RWPE2 (cell line): ENCODE measurements at regions not wholly inside any gene's neighbourhood (a gene's known extent, or its start where the extent isn't known, plus 50 kb on each side); places are given as distances from the start of the nearest gene placed in this dataset.

ENCODE experiments used
- ATAC-seq: fragments of 200-7000 bp; cut with Tn5 transposase; 3 replicates; pipeline ENCODE4 v1.9.1; 2021; ENCODE audit warnings: low read depth
- DNase-seq: peaks from one replicate; pipeline ENCODE4 v3.0.0-alpha.2; 2020; ENCODE audit warnings: low spot score
- H3K27ac ChIP-seq: fragments of 450-650 bp; 2 replicates; pipeline ENCODE4 v1.5.1; 2017; ENCODE audit warnings: mild to moderate bottlenecking; ENCODE audit not compliant: poor library complexity, severe bottlenecking
- H3K27me3 ChIP-seq: fragments of 250-450 bp; sonication (Bioruptor Pico); 2 replicates; pipeline ENCODE4 v1.5.1; 2021; ENCODE audit warnings: mild to moderate bottlenecking, moderate library complexity; ENCODE audit not compliant: insufficient read depth, poor library complexity, severe bottlenecking
- H3K36me3 ChIP-seq: fragments of 250-450 bp; sonication (Bioruptor Pico); 2 replicates; pipeline ENCODE4 v1.5.1; 2020; ENCODE audit warnings: low read depth, mild to moderate bottlenecking, moderate library complexity
- H3K4me1 ChIP-seq: fragments of 250-450 bp; sonication (Bioruptor Pico); 2 replicates; pipeline ENCODE4 v1.5.1; 2021; ENCODE audit warnings: mild to moderate bottlenecking, moderate library complexity; ENCODE audit not compliant: insufficient read depth, poor library complexity, severe bottlenecking
- H3K4me3 ChIP-seq: fragments of 250-450 bp; sonication (Bioruptor Pico); 2 replicates; pipeline ENCODE4 v1.5.1; 2021; ENCODE audit warnings: mild to moderate bottlenecking, moderate library complexity; ENCODE audit not compliant: severe bottlenecking
- H3K9me3 ChIP-seq: fragments of 250-450 bp; sonication (Bioruptor Pico); 2 replicates; pipeline ENCODE4 v1.5.1; 2021; ENCODE audit warnings: mild to moderate bottlenecking, moderate library complexity; ENCODE audit not compliant: severe bottlenecking
- CTCF ChIP-seq: fragments of 450-650 bp; IDR thresholded peaks from one replicate; pipeline ENCODE4 v1.5.1; 2017; ENCODE audit warnings: mild to moderate bottlenecking, moderate library complexity; ENCODE audit not compliant: poor library complexity, severe bottlenecking

- Histone ChIP-seq H3K27ac (no peak overlapping the region), H3K36me3 (no peaks in the 10 kb centered on the region), H3K4me1 (no peaks in the 10 kb centered on the region), H3K27me3 (no peaks in the 10 kb centered on the region), H3K9me3 (no peaks in the 10 kb centered on the region), H3K4me3 (no peak overlapping the region)
- ATAC-seq: no peak
- DNase-seq: no peak
- no peak for TF ChIP-seq CTCF
Measured at GRCh38 chr10:84946904-84947303, 618.5 kb downstream of the CCSER2 start.

- Histone ChIP-seq H3K36me3 (no peaks in the 10 kb centered on the region), H3K27ac (no peak overlapping the region), H3K4me1 (no peaks in the 10 kb centered on the region), H3K4me3 (no peak overlapping the region), H3K9me3 (no peaks in the 10 kb centered on the region), H3K27me3 (no peaks in the 10 kb centered on the region)
- DNase-seq: no peak
- TF ChIP-seq CTCF: no peak
- ATAC-seq: no peak
Measured at GRCh38 chr10:84948644-84949043, 620.3 kb downstream of the CCSER2 start.

GRCh38 chr10:84951616-84952015, 623.2 kb downstream of the CCSER2 start:
- no peak for DNase-seq
- H3K4me1 ChIP-seq: no peaks in the 10 kb centered on the region
- H3K36me3 ChIP-seq: no peaks in the 10 kb centered on the region
- TF ChIP-seq CTCF: no peak
- no peak for ATAC-seq
- H3K9me3 ChIP-seq: no peaks in the 10 kb centered on the region
- H3K4me3 ChIP-seq: no peak overlapping the region
- H3K27ac ChIP-seq: no peak overlapping the region
- no peaks in the 10 kb centered on the region for H3K27me3 ChIP-seq

- no peak for TF ChIP-seq CTCF
- no peak overlapping the region for H3K27ac ChIP-seq
- H3K36me3 ChIP-seq: no peaks in the 10 kb centered on the region
- H3K27me3 ChIP-seq: no peaks in the 10 kb centered on the region
- DNase-seq (no peak), ATAC-seq (no peak)
- no peak overlapping the region for H3K4me3 ChIP-seq
- H3K4me1 ChIP-seq: no peaks in the 10 kb centered on the region
- H3K9me3 ChIP-seq: no peaks in the 10 kb centered on the region
Measured at GRCh38 chr10:84957427-84957826, 629.0 kb downstream of the CCSER2 start.

GRCh38 chr10:84965468-84965867, 637.1 kb downstream of the CCSER2 start:
- Histone ChIP-seq H3K9me3 (no peaks in the 10 kb centered on the region), H3K4me1 (no peaks in the 10 kb centered on the region), H3K27me3 (no peaks in the 10 kb centered on the region), H3K27ac (no peak overlapping the region), H3K4me3 (no peak overlapping the region), H3K36me3 (no peaks in the 10 kb centered on the region)
- TF ChIP-seq CTCF: no peak
- ATAC-seq: no peak
- no peak for DNase-seq
